IMR-90 (cell line): ENCODE measurements at regions not wholly inside any gene's neighbourhood (a gene's known extent, or its start where the extent isn't known, plus 50 kb on each side); places are given as distances from the start of the nearest gene placed in this dataset.

Experiments used
- CHD1 ChIP-seq: IDR thresholded peaks from 2 replicates; pipeline ENCODE4 v1.6.1; 2012; ENCODE audit warnings: low read depth, low read length, improper control_type of control experiment
- MAZ ChIP-seq: IDR thresholded peaks from 2 replicates; pipeline ENCODE4 v1.6.1; 2012; ENCODE audit warnings: low read depth, mild to moderate bottlenecking, low read length, improper control_type of control experiment, moderate library complexity, borderline replicate concordance
- POLR2A ChIP-seq: IDR thresholded peaks from 2 replicates; pipeline ENCODE4 v1.6.1; 2012; ENCODE audit warnings: mild to moderate bottlenecking, low read depth, low read length
- SMC3 ChIP-seq: fragments of 150-350 bp; IDR thresholded peaks from 2 replicates; pipeline ENCODE4 v1.6.1; 2016; ENCODE audit warnings: low read depth, mild to moderate bottlenecking, antibody characterized with exemption, low read length, moderate library complexity
- TF ChIP-seq, protein P1 (sequence below): conservative IDR thresholded peaks from 2 replicates; pipeline ENCODE4 v1.5.1; 2012; ENCODE audit warnings: mild to moderate bottlenecking, low read depth, low read length, improper control_type of control experiment
- TF ChIP-seq, protein P2 (sequence below): fragments of 150-350 bp; IDR thresholded peaks from 2 replicates; pipeline ENCODE4 v1.6.1; 2016; ENCODE audit warnings: low read depth, mild to moderate bottlenecking, low read length, moderate library complexity, borderline replicate concordance

DNA sequence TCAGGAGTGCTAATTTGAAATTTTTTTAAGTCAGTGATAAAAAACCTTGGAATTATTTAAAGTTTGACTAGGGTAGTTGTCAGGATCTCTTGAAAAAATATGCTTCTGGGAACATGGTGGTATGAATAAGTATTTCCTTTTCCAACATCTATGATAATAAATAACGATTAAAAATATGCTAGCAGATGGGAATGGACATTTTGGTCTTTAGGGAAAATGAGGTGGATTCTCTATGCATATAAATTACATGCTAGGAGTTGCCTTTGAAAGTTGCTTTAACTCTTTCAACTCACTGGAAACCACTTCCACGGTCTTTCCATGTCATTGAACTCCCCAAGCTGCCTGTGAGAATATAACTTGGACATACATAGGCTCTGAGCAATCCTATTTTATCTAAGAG is 731.5 kb upstream of the MARCKS start:
- TF ChIP-seq CHD1 (no peak), MAZ (no peak), SMC3 (no peak), POLR2A (no peak)
- TF ChIP-seq, protein P1, sequence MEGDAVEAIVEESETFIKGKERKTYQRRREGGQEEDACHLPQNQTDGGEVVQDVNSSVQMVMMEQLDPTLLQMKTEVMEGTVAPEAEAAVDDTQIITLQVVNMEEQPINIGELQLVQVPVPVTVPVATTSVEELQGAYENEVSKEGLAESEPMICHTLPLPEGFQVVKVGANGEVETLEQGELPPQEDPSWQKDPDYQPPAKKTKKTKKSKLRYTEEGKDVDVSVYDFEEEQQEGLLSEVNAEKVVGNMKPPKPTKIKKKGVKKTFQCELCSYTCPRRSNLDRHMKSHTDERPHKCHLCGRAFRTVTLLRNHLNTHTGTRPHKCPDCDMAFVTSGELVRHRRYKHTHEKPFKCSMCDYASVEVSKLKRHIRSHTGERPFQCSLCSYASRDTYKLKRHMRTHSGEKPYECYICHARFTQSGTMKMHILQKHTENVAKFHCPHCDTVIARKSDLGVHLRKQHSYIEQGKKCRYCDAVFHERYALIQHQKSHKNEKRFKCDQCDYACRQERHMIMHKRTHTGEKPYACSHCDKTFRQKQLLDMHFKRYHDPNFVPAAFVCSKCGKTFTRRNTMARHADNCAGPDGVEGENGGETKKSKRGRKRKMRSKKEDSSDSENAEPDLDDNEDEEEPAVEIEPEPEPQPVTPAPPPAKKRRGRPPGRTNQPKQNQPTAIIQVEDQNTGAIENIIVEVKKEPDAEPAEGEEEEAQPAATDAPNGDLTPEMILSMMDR, result no peak
- TF ChIP-seq, protein P2, sequence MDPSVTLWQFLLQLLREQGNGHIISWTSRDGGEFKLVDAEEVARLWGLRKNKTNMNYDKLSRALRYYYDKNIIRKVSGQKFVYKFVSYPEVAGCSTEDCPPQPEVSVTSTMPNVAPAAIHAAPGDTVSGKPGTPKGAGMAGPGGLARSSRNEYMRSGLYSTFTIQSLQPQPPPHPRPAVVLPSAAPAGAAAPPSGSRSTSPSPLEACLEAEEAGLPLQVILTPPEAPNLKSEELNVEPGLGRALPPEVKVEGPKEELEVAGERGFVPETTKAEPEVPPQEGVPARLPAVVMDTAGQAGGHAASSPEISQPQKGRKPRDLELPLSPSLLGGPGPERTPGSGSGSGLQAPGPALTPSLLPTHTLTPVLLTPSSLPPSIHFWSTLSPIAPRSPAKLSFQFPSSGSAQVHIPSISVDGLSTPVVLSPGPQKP, result no peak
